ENCODE measurements at regions not wholly inside any gene's neighbourhood (a gene's known extent, or its start where the extent isn't known, plus 50 kb on each side); places are given as distances from the start of the nearest gene placed in this dataset.

DNA sequence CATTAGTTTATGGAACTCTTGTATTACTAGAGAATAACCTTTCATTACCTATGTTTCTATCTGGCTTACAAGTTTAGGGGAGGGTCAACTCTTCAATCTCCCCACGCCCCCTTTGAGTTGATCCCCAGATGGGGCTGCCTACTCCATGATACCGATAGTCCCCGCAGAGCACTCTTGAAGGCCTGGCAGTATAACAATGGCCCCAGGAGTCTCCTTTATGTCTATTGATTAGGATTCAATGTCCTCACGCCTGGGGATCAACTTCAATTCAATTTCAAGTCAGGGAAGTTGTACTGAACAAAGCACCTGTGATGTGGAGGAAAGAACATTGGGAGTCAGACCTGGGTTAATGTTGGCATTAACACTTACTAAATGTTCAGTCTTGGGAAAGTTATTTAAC lies 520.2 kb downstream of the METTL15 start:
- TF ChIP-seq, protein P1, sequence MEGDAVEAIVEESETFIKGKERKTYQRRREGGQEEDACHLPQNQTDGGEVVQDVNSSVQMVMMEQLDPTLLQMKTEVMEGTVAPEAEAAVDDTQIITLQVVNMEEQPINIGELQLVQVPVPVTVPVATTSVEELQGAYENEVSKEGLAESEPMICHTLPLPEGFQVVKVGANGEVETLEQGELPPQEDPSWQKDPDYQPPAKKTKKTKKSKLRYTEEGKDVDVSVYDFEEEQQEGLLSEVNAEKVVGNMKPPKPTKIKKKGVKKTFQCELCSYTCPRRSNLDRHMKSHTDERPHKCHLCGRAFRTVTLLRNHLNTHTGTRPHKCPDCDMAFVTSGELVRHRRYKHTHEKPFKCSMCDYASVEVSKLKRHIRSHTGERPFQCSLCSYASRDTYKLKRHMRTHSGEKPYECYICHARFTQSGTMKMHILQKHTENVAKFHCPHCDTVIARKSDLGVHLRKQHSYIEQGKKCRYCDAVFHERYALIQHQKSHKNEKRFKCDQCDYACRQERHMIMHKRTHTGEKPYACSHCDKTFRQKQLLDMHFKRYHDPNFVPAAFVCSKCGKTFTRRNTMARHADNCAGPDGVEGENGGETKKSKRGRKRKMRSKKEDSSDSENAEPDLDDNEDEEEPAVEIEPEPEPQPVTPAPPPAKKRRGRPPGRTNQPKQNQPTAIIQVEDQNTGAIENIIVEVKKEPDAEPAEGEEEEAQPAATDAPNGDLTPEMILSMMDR (IDR thresholded peaks at IDR 0.05), result no peak

DNA sequence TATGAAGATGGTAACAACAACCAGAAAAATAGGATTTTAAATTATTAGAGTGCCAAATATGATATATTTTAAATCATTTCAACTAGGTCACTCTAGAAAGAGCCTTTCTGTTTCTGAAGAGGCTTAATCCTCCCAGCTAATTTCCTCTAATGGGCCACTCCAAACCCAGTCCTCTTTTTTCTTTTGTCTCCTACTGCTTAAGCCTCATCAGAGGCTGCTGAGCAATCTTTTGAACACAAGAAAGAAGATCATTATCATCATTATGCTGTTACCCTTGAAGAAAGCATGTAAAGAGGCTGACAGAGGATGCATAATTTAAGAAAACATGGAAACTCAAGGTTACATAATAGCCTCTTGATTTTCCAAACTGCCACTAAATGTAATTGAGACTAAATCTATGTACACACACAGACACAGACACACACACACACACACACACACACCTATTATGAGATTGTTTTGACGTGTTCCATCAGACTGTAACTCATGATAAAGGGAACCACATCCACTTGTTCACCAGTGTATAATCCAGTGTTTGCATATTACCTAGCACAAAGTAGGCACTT lies 519.6 kb downstream of the METTL15 start:
- TF ChIP-seq, protein P1 (IDR thresholded peaks at IDR 0.05), result no peak

DNA sequence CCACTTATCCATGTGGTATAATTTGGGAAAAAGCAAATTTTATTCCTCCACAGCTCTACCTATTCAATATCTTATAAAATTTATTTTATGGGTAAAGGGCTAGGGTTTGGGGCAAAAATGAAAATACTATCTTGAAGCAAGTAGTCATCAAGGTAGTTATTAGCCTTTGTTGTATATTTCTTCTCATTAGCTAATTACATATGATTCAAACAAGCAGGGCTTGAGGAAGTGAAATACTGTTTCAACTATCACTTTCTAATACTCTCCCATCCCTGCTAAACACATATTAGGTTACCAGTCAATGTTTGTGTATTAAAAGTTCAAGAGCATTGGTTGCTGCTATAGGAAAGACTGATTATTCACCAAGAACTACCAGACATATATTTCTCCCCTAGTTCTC lies 517.3 kb downstream of the METTL15 start:
- TF ChIP-seq, protein P1 (IDR thresholded peaks at IDR 0.05), result no peak

DNA sequence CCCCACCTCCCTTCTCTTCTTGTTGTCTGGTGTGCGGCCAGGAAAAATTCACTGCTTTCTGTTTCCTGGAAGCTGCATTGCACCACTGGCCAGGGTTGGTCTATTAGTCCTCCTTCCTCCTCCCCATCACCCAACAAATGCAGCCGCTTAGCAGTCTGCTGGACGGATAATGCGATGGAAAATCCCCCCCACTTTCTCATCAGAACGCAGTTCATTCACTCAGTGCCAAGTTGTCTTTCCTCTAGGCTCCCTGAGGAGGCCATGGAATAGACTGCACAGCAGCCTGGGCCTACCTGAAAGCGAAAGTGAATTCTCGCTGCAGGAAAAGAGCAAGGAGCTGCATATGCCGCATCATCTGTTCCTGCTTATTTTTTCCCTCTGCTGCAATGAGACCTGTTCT lies 513.6 kb downstream of the METTL15 start:
- TF ChIP-seq, protein P1 (IDR thresholded peaks at IDR 0.05), result no peak

DNA sequence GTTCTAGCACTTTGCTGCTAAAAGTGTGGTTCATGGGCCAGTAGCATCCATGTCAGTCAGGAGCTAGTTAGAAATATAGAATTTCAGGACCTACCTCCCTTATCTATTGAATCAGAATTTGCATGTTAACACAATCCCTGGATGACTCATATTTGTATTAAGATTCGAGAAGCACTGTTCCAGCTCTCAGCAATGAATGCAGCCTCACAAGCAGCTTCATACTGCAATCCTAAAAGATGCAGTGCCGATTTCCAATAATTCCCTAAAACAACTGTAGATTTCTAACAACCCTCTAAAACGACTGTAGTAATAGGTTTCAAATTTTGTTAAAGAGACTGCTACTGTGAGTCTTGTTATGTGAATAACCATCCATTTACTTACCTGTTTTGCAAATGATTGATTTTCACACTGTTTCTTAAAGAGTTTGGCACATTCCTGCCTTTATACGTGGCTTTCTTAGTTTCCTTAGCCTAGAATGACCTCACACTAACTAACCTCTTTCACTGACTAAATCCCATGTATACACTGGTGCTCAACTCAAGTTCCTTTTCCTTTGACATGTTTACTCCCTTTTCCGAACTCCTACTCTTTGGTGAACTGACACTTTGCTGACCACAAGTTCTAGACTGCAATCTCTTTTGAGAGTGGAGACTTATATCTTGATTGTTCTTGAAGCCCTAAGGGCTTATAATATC lies 511.8 kb downstream of the METTL15 start:
- TF ChIP-seq, protein P1 (IDR thresholded peaks at IDR 0.05), result no peak

DNA sequence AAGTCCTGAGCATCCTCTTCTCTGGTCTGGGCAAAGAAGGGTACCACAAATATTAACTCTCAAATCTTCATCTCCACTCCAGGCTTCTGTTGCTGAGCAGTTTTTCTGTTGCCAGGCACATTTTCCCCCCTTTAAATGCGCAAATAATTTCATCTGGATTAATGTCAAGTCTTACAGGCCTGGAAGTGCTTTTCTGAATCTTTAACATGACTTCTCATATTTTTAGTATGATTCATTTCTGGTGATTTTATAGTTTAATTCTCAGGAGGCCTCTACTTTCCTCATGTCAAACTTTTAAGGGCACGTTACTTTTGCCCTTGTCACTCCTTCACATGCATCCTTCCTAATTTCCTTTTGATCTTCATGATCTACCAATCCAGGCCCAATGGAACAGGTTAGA lies 510.2 kb downstream of the METTL15 start:
- TF ChIP-seq, protein P1 (IDR thresholded peaks at IDR 0.05), result no peak

DNA sequence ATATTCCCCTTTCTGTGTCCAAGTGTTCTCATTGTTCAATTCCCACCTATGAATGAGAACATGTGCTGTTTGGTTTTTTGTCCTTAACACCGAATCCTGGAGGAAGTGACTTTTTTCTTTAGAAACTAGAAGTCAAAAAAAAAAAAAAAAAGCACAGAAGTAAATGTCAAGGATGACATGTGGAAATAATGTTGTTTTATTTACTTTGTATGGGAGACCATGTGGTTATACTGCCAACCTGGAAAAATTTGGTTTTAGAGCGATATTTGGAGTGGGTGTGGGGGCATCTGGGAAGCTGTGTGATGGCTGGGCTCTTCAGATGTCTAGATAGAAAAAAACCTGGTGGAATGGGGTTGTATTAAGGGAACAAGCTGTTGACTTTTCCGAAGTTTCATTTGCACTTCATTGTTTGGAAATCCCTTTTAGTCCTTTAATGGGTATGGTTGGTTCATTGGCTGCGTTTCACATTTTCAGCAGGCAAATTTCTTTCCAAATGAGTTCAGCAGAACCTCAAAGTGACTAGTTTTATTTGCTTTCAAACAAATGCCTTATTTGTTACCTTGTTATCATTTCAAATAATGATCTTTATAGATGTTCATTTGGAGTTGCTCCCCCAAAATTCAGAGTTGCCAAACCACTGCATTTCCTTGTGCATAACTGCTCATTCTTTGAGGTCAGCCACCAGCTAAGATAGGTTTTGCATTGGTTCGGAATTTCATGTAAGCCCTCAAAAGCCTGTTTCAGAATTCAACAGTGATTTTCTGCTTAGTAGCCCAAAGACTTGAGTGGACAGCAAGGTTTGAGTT lies 508.2 kb downstream of the METTL15 start:
- TF ChIP-seq, protein P1 (IDR thresholded peaks at IDR 0.05), result no peak

All from LNCAP (cell line).